Gastrocnemius medialis (tissue), 4 donors: ENCODE measurements at regions not wholly inside any gene's neighbourhood (a gene's known extent, or its start where the extent isn't known, plus 50 kb on each side); places are given as distances from the start of the nearest gene placed in this dataset.

Experiments
- POLR2A ChIP-seq, 2 donors: fragments of 450-650 bp; IDR thresholded peaks; one replicate each; pipeline ENCODE4 v1.6.1; 2017; ENCODE audit warnings: antibody characterized with exemption in 2 of 2, mild to moderate bottlenecking in 2 of 2, moderate library complexity in 2 of 2
- TF ChIP-seq, protein P1 (sequence below), 5 experiments: fragments of 450-650 bp in 3 of 5; fragments of 200-600 bp in 2 of 5; sonication (generic) in 2 of 5; IDR thresholded peaks in 4 of 5; conservative IDR thresholded peaks in 1 of 5; 1 replicate in 4 of 5; 2 replicates in 1 of 5; pipeline ENCODE4 v1.5.1; 2016 to 2019; ENCODE audit warnings: antibody characterized with exemption in 5 of 5, mild to moderate bottlenecking in 3 of 5, moderate library complexity in 3 of 5

DNA sequence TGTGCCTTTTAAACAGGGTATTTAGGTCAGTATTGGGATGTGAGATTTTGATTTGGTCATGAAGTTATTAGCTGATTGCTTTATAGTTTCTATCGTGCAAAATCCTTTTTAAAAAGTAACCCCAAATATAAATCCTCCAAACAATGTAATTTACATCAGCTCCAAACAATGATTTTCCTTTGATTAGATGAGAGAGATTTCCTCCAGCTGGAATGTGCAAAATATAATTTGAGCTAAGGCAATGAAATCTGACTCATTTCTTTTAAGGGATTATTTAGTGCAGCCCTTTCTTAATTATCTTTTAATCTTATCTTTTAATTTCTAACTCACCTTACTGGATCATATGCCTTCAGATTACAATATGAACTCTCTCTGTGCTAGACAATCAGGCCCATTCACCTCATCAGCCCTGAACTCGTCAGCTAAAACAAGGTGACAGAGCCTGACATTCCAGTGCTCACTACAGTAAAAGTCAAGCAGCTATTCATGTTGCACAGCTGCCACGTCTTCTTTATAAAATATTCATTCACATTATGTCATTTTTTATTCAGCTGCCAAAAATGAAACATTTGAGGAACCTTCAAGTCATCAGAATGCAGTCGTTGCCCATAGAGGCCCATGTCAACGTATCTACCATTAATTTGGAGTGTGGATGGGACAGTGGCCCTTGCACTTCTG, 440.1 kb downstream of the CBLN4 start:
- no peak for TF ChIP-seq POLR2A (IDR thresholded peaks at IDR 0.05)
- TF ChIP-seq, protein P1, sequence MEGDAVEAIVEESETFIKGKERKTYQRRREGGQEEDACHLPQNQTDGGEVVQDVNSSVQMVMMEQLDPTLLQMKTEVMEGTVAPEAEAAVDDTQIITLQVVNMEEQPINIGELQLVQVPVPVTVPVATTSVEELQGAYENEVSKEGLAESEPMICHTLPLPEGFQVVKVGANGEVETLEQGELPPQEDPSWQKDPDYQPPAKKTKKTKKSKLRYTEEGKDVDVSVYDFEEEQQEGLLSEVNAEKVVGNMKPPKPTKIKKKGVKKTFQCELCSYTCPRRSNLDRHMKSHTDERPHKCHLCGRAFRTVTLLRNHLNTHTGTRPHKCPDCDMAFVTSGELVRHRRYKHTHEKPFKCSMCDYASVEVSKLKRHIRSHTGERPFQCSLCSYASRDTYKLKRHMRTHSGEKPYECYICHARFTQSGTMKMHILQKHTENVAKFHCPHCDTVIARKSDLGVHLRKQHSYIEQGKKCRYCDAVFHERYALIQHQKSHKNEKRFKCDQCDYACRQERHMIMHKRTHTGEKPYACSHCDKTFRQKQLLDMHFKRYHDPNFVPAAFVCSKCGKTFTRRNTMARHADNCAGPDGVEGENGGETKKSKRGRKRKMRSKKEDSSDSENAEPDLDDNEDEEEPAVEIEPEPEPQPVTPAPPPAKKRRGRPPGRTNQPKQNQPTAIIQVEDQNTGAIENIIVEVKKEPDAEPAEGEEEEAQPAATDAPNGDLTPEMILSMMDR (IDR thresholded peaks at IDR 0.05 in 4 of 5, conservative IDR thresholded peaks at IDR 0.05 in 1 of 5) = no peak
